ENCODE measurements at regions not wholly inside any gene's neighbourhood (a gene's known extent, or its start where the extent isn't known, plus 50 kb on each side); places are given as distances from the start of the nearest gene placed in this dataset.

- Histone ChIP-seq H2AFZ (ENCODE audit: low read depth, low read length, severe bottlenecking) (no peak overlapping the region), H3F3A (ENCODE audit: insufficient read depth) (no peaks in the 10 kb centered on the region)
These were observed 326.4 kb upstream of the LYPLAL1 start for GRCh38 chr1:218847089-218847768.

GRCh38 chr1:218848009-218848408, 325.7 kb upstream of the LYPLAL1 start:
- Histone ChIP-seq H3K9me3 (ENCODE audit: insufficient read depth, low read length) (no peaks in the 10 kb centered on the region), H3K4me2 (ENCODE audit: low read depth, low read length, poor library complexity, severe bottlenecking) (no peak overlapping the region), H3K79me2 (ENCODE audit: insufficient read depth, low read length) (no peaks in the 10 kb centered on the region), H3F3A (ENCODE audit: insufficient read depth) (no peaks in the 10 kb centered on the region), H3K9ac (ENCODE audit: low read length) (no peak overlapping the region), H3K9me2 (replicated peaks; ENCODE audit: insufficient read depth, low read length) (no peaks in the 10 kb centered on the region), H4K20me1 (ENCODE audit: low read depth, low read length) (no peaks in the 10 kb centered on the region), H3K27me3 (ENCODE audit: low read length) (no peaks in the 10 kb centered on the region), H2AFZ (ENCODE audit: low read depth, low read length, severe bottlenecking) (no peak overlapping the region), H3K4me3 (ENCODE audit: insufficient read depth, low read length, poor library complexity, severe bottlenecking) (no peak overlapping the region), H3K27ac (ENCODE audit: low read depth, low read length) (no peak overlapping the region), H3K36me3 (ENCODE audit: low read length) (no peaks in the 10 kb centered on the region)
- TF ChIP-seq EZH2phosphoT487 (conservative IDR thresholded peaks at IDR 0.05; ENCODE audit: low read length) (no peak), CTCF (IDR thresholded peaks at IDR 0.05; ENCODE audit: insufficient read depth, low read length, poor library complexity, severe bottlenecking) (no peak)

More at GRCh38 chr1:218847089-218847768, 326.4 kb upstream of the LYPLAL1 start:
- Histone ChIP-seq H3K27me3 (ENCODE audit: low read length) (no peaks in the 10 kb centered on the region), H3K36me3 (ENCODE audit: low read length) (no peaks in the 10 kb centered on the region), H3K9me2 (replicated peaks; ENCODE audit: insufficient read depth, low read length) (no peaks in the 10 kb centered on the region), H4K20me1 (ENCODE audit: low read depth, low read length) (no peaks in the 10 kb centered on the region), H3K4me3 (ENCODE audit: insufficient read depth, low read length, poor library complexity, severe bottlenecking) (no peak overlapping the region), H3K27ac (ENCODE audit: low read depth, low read length) (no peak overlapping the region), H3K9me3 (ENCODE audit: insufficient read depth, low read length) (no peaks in the 10 kb centered on the region), H3K4me2 (ENCODE audit: low read depth, low read length, poor library complexity, severe bottlenecking) (no peak overlapping the region), H3K9ac (ENCODE audit: low read length) (no peak overlapping the region), H3K79me2 (ENCODE audit: insufficient read depth, low read length) (no peaks in the 10 kb centered on the region)
- TF ChIP-seq CTCF (IDR thresholded peaks at IDR 0.05; ENCODE audit: insufficient read depth, low read length, poor library complexity, severe bottlenecking): no peak
- TF ChIP-seq EZH2phosphoT487 (conservative IDR thresholded peaks at IDR 0.05; ENCODE audit: low read length): no peak

- Histone ChIP-seq H3K27ac (ENCODE audit: low read depth, low read length) (no peak overlapping the region), H4K20me1 (ENCODE audit: low read depth, low read length) (no peaks in the 10 kb centered on the region), H3F3A (ENCODE audit: insufficient read depth) (no peaks in the 10 kb centered on the region), H3K36me3 (ENCODE audit: low read length) (no peaks in the 10 kb centered on the region), H3K79me2 (ENCODE audit: insufficient read depth, low read length) (no peaks in the 10 kb centered on the region), H2AFZ (ENCODE audit: low read depth, low read length, severe bottlenecking) (no peak overlapping the region), H3K4me3 (ENCODE audit: insufficient read depth, low read length, poor library complexity, severe bottlenecking) (no peak overlapping the region), H3K4me2 (ENCODE audit: low read depth, low read length, poor library complexity, severe bottlenecking) (no peak overlapping the region), H3K9ac (ENCODE audit: low read length) (no peak overlapping the region), H3K9me2 (replicated peaks; ENCODE audit: insufficient read depth, low read length) (no peaks in the 10 kb centered on the region), H3K9me3 (ENCODE audit: insufficient read depth, low read length) (no peaks in the 10 kb centered on the region), H3K27me3 (ENCODE audit: low read length) (no peaks in the 10 kb centered on the region)
- TF ChIP-seq EZH2phosphoT487 (conservative IDR thresholded peaks at IDR 0.05; ENCODE audit: low read length): no peak
- no peak for TF ChIP-seq CTCF (IDR thresholded peaks at IDR 0.05; ENCODE audit: insufficient read depth, low read length, poor library complexity, severe bottlenecking)
These were observed 323.3 kb upstream of the LYPLAL1 start for GRCh38 chr1:218850367-218850766.
